Central memory CD8-positive, alpha-beta T cell (primary cell): ENCODE measurements at regions not wholly inside any gene's neighbourhood (a gene's known extent, or its start where the extent isn't known, plus 50 kb on each side); places are given as distances from the start of the nearest gene placed in this dataset.
"Not testable (repeated sequence)": the region's sequence is repeated elsewhere in the genome, so short reads cannot be mapped to it uniquely, and the experiment has no call there.

Experiments used
- ATAC-seq: fragments of 150-1000 bp; cut with Tn5 transposase; replicated peaks from 2 replicates; pipeline ENCODE4 v1.10.0; 2022; ENCODE audit warnings: mild to moderate bottlenecking, moderate FRiP score, moderate number of reproducible peaks; ENCODE audit not compliant: poor library complexity, severe bottlenecking; ENCODE audit errors: extremely low read depth
- DNase-seq, 2 donors: peaks; one replicate each; pipeline ENCODE4 v3.0.0; 2021; ENCODE audit warnings: low spot score in 2 of 2
- H3K27ac Mint-ChIP-seq: one replicate; pipeline ENCODE4 v1.8.0; 2022; ENCODE audit warnings: low read depth, mild to moderate bottlenecking, moderate library complexity, mixed read lengths
- H3K27me3 Mint-ChIP-seq: one replicate; pipeline ENCODE4 v1.8.0; 2022; ENCODE audit warnings: mixed read lengths
- H3K36me3 Mint-ChIP-seq: one replicate; pipeline ENCODE4 v1.8.0; 2022; ENCODE audit warnings: mild to moderate bottlenecking, moderate library complexity, mixed read lengths; ENCODE audit not compliant: insufficient read depth
- H3K4me1 Mint-ChIP-seq: one replicate; pipeline ENCODE4 v1.8.0; 2022; ENCODE audit warnings: mixed read lengths
- H3K4me3 Mint-ChIP-seq: one replicate; pipeline ENCODE4 v1.8.0; 2022; ENCODE audit warnings: mild to moderate bottlenecking, moderate library complexity, mixed read lengths
- H3K9me3 Mint-ChIP-seq: one replicate; pipeline ENCODE4 v1.8.0; 2022; ENCODE audit warnings: mixed read lengths

DNA sequence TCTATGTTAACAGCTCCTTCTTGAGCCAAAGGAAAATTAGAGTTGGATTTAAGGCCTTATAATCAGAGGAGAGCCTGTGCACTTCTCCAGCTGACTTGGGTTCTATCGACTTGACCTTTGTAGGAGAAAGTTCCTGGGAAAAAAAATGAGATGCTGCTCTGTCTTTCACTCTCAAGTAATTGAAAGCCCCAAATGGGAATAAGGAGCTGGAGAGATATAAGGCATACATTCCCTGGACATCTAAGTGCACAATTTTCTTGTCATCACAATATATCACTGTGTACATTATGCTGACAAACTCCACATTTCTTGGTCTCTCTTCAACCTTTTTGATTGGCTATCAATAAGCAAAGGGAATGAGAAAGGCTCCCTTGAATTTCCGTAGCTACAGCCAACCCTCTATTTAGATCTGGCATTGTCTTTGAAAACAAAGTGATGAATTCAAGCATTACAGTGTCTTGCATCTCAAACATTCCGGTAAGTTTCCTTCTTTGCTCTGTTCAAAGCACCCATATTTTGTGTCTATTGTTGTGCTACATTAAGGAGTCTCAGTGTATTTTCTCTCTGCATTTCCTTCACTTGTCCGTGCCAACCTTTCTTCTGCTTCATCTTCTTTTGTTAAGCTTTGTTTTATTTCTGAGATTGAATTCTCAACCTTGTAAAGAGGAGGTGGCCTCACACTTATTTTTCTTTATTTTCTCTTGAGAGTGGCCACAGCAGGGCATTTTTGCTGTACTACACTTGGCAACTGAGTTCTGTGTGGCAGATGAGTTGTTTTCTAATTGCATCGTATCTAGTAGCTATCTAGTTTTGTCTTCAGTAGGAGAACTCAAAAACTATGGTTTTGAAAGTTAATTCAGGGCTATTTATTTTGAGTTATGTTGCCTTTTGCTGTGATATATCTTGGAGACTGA, 450.3 kb upstream of the MAN1A1 start:
- Mint-ChIP-seq H3K9me3 (no peaks in the 10 kb centered on the region), H3K27me3 (no peaks in the 10 kb centered on the region), H3K36me3 (no peaks in the 10 kb centered on the region), H3K4me3 (no peak overlapping the region), H3K4me1 (no peaks in the 10 kb centered on the region), H3K27ac (no peak overlapping the region)
- no peak for ATAC-seq
- no peak for DNase-seq

- Mint-ChIP-seq H3K27ac (no peak overlapping the region), H3K4me1 (no peaks in the 10 kb centered on the region), H3K27me3 (no peaks in the 10 kb centered on the region), H3K36me3 (no peaks in the 10 kb centered on the region), H3K4me3 (no peak overlapping the region), H3K9me3 (no peaks in the 10 kb centered on the region)
- no peak for ATAC-seq
- DNase-seq: no peak
These were observed 442.2 kb upstream of the MAN1A1 start for GRCh38 chr6:119791736-119792135.

DNA sequence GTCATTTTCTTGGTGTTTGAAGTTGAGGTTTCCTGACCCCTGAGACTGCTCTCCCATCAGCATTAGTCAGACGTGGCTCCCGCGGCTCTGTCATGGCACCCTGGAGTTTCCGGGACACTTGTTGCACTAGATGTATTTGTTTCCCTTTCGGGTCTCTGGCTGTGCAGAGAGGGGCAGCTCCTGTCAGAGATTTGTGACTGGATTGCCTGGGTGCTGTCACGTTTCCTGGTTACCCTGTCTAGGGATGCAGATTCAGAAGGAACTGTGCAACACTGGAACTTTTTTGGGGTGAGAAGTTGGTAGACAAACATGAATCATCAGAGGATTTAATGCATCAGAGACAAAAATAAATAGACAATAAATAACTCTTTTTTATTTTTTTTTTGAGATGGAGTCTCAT, 431.8 kb upstream of the MAN1A1 start:
- DNase-seq (no peak), ATAC-seq (no peak)
- H3K27ac Mint-ChIP-seq: no peak overlapping the region
- peaks cover 25% of the 10 kb centered on the region for H3K27me3 Mint-ChIP-seq
- no peak overlapping the region for H3K4me3 Mint-ChIP-seq
- peaks cover 2% of the 10 kb centered on the region for H3K36me3 Mint-ChIP-seq
- no peaks in the 10 kb centered on the region for H3K4me1 Mint-ChIP-seq
- no peaks in the 10 kb centered on the region for H3K9me3 Mint-ChIP-seq

GRCh38 chr6:119768201-119768600, 418.6 kb upstream of the MAN1A1 start:
- H3K9me3 Mint-ChIP-seq: peaks cover 4% of the 10 kb centered on the region
- no peak overlapping the region for H3K4me3 Mint-ChIP-seq
- H3K4me1 Mint-ChIP-seq: no peaks in the 10 kb centered on the region
- DNase-seq (no peak), ATAC-seq (no peak)
- peaks cover 41% of the 10 kb centered on the region for H3K27me3 Mint-ChIP-seq
- H3K36me3 Mint-ChIP-seq: no peaks in the 10 kb centered on the region
- H3K27ac Mint-ChIP-seq: no peak overlapping the region

- no peak overlapping the region for H3K4me3 Mint-ChIP-seq
- no peaks in the 10 kb centered on the region for H3K4me1 Mint-ChIP-seq
- ATAC-seq: no peak
These were observed 415.5 kb upstream of the MAN1A1 start for GRCh38 chr6:119764927-119765681.

DNA sequence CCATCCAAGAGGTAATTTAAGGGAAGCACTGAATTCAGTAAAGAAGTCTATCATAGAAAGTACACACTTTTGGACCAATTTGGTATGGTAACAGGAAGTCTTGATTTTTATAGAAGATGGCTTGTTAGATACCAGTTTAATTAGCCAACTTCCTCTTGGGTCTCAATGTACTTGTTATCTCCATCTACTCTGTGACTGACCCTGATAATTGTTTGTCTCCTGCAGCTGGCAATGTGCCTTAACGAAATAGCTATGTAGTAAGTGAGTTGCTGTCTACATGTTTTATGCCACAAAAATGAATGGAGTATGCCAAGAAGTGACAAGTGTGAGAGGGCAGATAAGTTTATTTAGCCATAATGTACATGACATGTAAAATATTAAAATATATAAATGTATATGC, 410.5 kb upstream of the MAN1A1 start:
- no peak overlapping the region for H3K4me3 Mint-ChIP-seq
- ATAC-seq (no peak), DNase-seq (no peak)
- H3K4me1 Mint-ChIP-seq: no peaks in the 10 kb centered on the region
- no peak overlapping the region for H3K27ac Mint-ChIP-seq
- no peaks in the 10 kb centered on the region for H3K36me3 Mint-ChIP-seq
- peaks cover 33% of the 10 kb centered on the region for H3K27me3 Mint-ChIP-seq
- H3K9me3 Mint-ChIP-seq: no peaks in the 10 kb centered on the region

More at GRCh38 chr6:119764927-119765681, 415.5 kb upstream of the MAN1A1 start:
- no peak for DNase-seq
- H3K36me3 Mint-ChIP-seq: no peaks in the 10 kb centered on the region
- peaks cover 4% of the 10 kb centered on the region for H3K9me3 Mint-ChIP-seq
- H3K27me3 Mint-ChIP-seq: peaks cover 28% of the 10 kb centered on the region
- no peak overlapping the region for H3K27ac Mint-ChIP-seq

- peaks cover 30% of the 10 kb centered on the region for H3K27me3 Mint-ChIP-seq
- H3K4me1 Mint-ChIP-seq: no peaks in the 10 kb centered on the region
- ATAC-seq: no peak
- no peaks in the 10 kb centered on the region for H3K36me3 Mint-ChIP-seq
- no peak for DNase-seq
- no peak overlapping the region for H3K4me3 Mint-ChIP-seq
- no peak overlapping the region for H3K27ac Mint-ChIP-seq
- no peaks in the 10 kb centered on the region for H3K9me3 Mint-ChIP-seq
These were observed 408.8 kb upstream of the MAN1A1 start for GRCh38 chr6:119758385-119758784.

DNA sequence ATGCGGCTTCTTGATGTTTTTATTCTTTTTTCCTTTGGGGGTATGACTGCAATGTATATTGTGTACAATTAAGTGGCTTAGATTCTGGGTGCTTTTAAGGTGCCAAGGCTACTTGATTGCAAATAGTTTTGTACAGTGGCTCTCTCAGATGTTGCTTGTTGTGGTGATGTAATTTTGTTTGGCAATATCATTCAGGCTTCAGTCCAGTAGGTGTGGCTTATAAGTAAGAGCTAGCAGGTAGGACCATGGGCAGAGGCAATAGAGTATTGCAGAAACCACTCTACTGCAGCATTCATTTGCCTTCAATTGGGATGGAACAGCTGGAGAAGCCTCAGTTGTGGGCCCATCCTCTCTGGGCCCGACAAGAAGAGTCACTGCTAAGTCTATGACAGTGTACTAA, 407.9 kb upstream of the MAN1A1 start:
- no peak overlapping the region for H3K4me3 Mint-ChIP-seq
- ATAC-seq (no peak), DNase-seq (no peak)
- H3K27me3 Mint-ChIP-seq: peaks cover 39% of the 10 kb centered on the region
- no peaks in the 10 kb centered on the region for H3K36me3 Mint-ChIP-seq
- H3K27ac Mint-ChIP-seq: no peak overlapping the region
- no peaks in the 10 kb centered on the region for H3K4me1 Mint-ChIP-seq
- H3K9me3 Mint-ChIP-seq: no peaks in the 10 kb centered on the region

- Mint-ChIP-seq H3K36me3 (no peaks in the 10 kb centered on the region), H3K4me3 (no peak overlapping the region), H3K4me1 (no peaks in the 10 kb centered on the region), H3K27me3 (peaks cover 29% of the 10 kb centered on the region), H3K9me3 (no peaks in the 10 kb centered on the region), H3K27ac (no peak overlapping the region)
- ATAC-seq (no peak), DNase-seq (no peak)
These were observed 399.8 kb upstream of the MAN1A1 start for GRCh38 chr6:119749335-119749734.

DNA sequence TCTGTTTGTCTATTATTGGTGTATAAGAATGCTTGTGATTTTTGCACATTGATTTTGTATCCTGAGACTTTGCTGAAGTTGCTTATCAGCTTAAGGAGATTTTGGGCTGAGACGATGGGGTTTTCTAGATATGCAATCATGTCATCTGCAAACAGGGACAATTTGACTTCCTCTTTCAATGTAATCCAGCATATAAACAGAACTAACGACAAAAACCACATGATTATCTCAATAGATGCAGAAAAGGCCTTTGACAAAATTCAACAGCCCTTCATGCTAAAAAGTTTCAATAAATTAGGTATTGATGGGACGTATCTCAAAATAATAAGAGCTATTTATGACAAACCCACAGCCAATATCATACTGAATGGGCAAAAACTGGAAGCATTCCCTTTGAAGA, 399.0 kb upstream of the MAN1A1 start:
- ATAC-seq, H3K4me1 Mint-ChIP-seq, DNase-seq, H3K4me3 Mint-ChIP-seq, H3K9me3 Mint-ChIP-seq, H3K36me3 Mint-ChIP-seq, H3K27ac Mint-ChIP-seq: not testable (repeated sequence)
- peaks cover 29% of the 10 kb centered on the region for H3K27me3 Mint-ChIP-seq

GRCh38 chr6:119742188-119742803, 392.7 kb upstream of the MAN1A1 start:
- Mint-ChIP-seq H3K27me3 (no peaks in the 10 kb centered on the region), H3K36me3 (no peaks in the 10 kb centered on the region), H3K4me3 (no peak overlapping the region), H3K4me1 (no peaks in the 10 kb centered on the region), H3K9me3 (no peaks in the 10 kb centered on the region), H3K27ac (no peak overlapping the region)
- peak; percentile 29 to 35 for DNase-seq
- ATAC-seq: peak; percentile 56

DNA sequence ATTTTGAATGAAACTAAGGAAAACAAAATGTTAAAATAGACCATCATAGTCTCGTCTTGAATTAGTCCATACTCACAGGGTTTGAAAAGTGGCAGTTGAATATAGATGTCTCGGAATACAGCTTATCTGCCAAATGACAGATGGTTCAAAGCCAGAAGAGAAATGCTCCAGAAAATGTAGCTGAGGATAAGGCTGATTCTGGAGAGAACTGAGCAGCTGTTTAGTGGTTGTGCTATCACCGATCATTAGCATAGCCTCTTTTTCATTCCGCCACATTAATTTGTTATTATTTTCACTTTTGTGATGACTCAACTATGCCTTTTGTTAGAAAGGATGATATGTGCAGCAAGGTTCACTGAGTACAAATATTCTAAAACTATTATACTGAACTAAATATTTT, 390.2 kb upstream of the MAN1A1 start:
- no peak for DNase-seq
- H3K9me3 Mint-ChIP-seq: no peaks in the 10 kb centered on the region
- H3K36me3 Mint-ChIP-seq: no peaks in the 10 kb centered on the region
- peaks cover 22% of the 10 kb centered on the region for H3K27me3 Mint-ChIP-seq
- H3K4me3 Mint-ChIP-seq: no peak overlapping the region
- ATAC-seq: no peak
- no peak overlapping the region for H3K27ac Mint-ChIP-seq
- no peaks in the 10 kb centered on the region for H3K4me1 Mint-ChIP-seq
